KMS-11 (cell line): ENCODE measurements at regions not wholly inside any gene's neighbourhood (a gene's known extent, or its start where the extent isn't known, plus 50 kb on each side); places are given as distances from the start of the nearest gene placed in this dataset.
"Not testable (repeated sequence)": the region's sequence is repeated elsewhere in the genome, so short reads cannot be mapped to it uniquely, and the experiment has no call there.

Source experiments
- H2AFZ ChIP-seq: fragments of 200-600 bp; sonication (generic); 2 replicates; pipeline ENCODE4 v1.6.1; 2016; ENCODE audit warnings: antibody characterized with exemption, mixed run types, low read depth
- H3K27ac ChIP-seq: fragments of 200-600 bp; sonication (generic); 2 replicates; pipeline ENCODE4 v1.6.1; 2016; ENCODE audit warnings: mild to moderate bottlenecking, mixed run types
- H3K27me3 ChIP-seq: fragments of 200-600 bp; sonication (generic); 2 replicates; pipeline ENCODE4 v1.6.1; 2017; ENCODE audit warnings: mild to moderate bottlenecking, low read depth, mixed run types, moderate library complexity; ENCODE audit not compliant: insufficient read depth
- H3K36me3 ChIP-seq: fragments of 200-600 bp; sonication (generic); 2 replicates; pipeline ENCODE4 v1.6.1; 2017; ENCODE audit warnings: mild to moderate bottlenecking, mixed run types; ENCODE audit not compliant: insufficient read depth
- H3K4me1 ChIP-seq: fragments of 200-600 bp; sonication (generic); 2 replicates; pipeline ENCODE4 v1.6.1; 2016; ENCODE audit warnings: mild to moderate bottlenecking, low read depth, mixed run types; ENCODE audit not compliant: poor library complexity, severe bottlenecking
- H3K4me2 ChIP-seq: fragments of 200-600 bp; sonication (generic); 2 replicates; pipeline ENCODE4 v1.7.0; 2016; ENCODE audit warnings: mild to moderate bottlenecking, mixed run types
- H3K4me3 ChIP-seq: fragments of 200-600 bp; sonication (generic); IDR thresholded peaks from 2 replicates; pipeline ENCODE4 v1.6.1; 2017; ENCODE audit warnings: low read depth, low read length, mixed read lengths; ENCODE audit not compliant: insufficient read depth
- H3K79me2 ChIP-seq: fragments of 200-600 bp; sonication (generic); 2 replicates; pipeline ENCODE4 v1.6.1; 2016; ENCODE audit warnings: low read depth, mixed run types; ENCODE audit not compliant: insufficient read depth
- H3K9ac ChIP-seq: fragments of 200-600 bp; sonication (generic); 2 replicates; pipeline ENCODE4 v1.6.1; 2016; ENCODE audit warnings: mild to moderate bottlenecking, mixed run types
- H4K20me1 ChIP-seq: fragments of 200-600 bp; sonication (generic); 2 replicates; pipeline ENCODE4 v1.6.1; 2016; ENCODE audit warnings: mild to moderate bottlenecking, mixed run types; ENCODE audit not compliant: insufficient read depth
- CTCF ChIP-seq: fragments of 200-600 bp; sonication (generic); conservative IDR thresholded peaks from 2 replicates; pipeline ENCODE4 v1.6.1; 2017; ENCODE audit warnings: low read depth, mild to moderate bottlenecking, antibody characterized with exemption, low read length, moderate library complexity, mixed read lengths

- no peaks in the 10 kb centered on the region for H3K36me3 ChIP-seq
- no peaks in the 10 kb centered on the region for H3K4me1 ChIP-seq
- no peak overlapping the region for H2AFZ ChIP-seq
- no peaks in the 10 kb centered on the region for H4K20me1 ChIP-seq
- H3K79me2 ChIP-seq: no peaks in the 10 kb centered on the region
- H3K4me2 ChIP-seq: no peak overlapping the region
- no peak overlapping the region for H3K4me3 ChIP-seq
- no peak for TF ChIP-seq CTCF
- H3K27me3 ChIP-seq: no peaks in the 10 kb centered on the region
- H3K27ac ChIP-seq: no peak overlapping the region
- no peak overlapping the region for H3K9ac ChIP-seq
Measured at GRCh38 chr5:138677782-138678181, 75.4 kb upstream of the CTNNA1 start.

DNA sequence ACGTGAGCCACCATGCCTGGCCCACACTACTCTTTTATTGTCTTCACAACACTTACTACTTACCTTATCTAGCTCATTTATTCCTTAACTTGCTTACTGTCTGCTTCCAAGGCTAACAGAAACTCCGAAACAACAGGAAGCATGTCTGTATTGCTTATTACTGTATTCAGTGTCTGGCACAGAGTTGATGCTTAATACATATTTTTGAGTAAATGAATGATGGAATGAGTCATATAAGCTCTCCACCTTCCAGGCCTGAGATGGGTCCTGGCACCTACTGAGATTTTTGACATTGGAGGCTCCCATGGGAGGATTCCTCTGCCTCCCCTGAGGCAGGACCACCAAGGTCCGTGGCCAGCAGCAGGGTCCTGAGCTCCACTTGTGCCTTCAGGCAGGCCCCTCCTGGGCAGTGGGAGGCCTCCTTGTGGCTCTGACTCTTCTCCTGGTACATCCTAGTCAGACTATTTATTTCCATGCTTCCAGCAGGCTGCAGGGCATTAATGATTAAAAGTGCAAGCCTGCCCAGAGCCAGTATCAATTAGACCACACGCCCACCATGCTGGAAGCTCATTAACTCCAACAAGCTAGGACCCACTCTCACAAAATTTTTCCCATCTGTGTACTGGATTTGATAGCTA, 76.5 kb upstream of the CTNNA1 start:
- H3K4me3 ChIP-seq: no peak overlapping the region
- no peaks in the 10 kb centered on the region for H3K4me1 ChIP-seq
- no peak overlapping the region for H3K9ac ChIP-seq
- no peaks in the 10 kb centered on the region for H3K36me3 ChIP-seq
- no peak overlapping the region for H2AFZ ChIP-seq
- H3K4me2 ChIP-seq: no peak overlapping the region
- no peaks in the 10 kb centered on the region for H3K27me3 ChIP-seq
- TF ChIP-seq CTCF: no peak
- no peaks in the 10 kb centered on the region for H4K20me1 ChIP-seq
- H3K27ac ChIP-seq: no peak overlapping the region
- H3K79me2 ChIP-seq: no peaks in the 10 kb centered on the region

DNA sequence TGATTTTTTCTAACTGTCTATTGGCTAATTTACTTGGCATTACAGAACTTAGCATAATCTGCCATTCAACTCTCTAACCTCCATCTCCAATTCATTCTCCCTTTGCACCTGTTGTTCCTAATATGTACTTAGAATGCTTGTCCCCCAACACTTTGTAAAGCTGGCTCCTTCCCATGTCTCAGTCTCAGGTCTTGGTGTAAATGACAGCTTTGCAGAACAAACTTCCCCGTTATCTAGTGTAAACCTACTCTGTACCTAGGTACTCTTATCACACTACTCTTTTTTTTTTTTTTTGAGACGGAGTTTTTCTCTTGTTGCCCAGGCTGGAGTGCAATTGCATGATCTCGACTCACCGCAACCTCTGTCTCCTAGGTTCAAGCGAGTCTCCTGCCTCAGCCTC, 77.2 kb upstream of the CTNNA1 start:
- Histone ChIP-seq H3K36me3 (no peaks in the 10 kb centered on the region), H3K4me2 (no peak overlapping the region), H3K9ac (no peak overlapping the region), H3K79me2 (no peaks in the 10 kb centered on the region), H3K27me3 (no peaks in the 10 kb centered on the region), H3K27ac (no peak overlapping the region), H3K4me1 (no peaks in the 10 kb centered on the region), H3K4me3 (no peak overlapping the region), H4K20me1 (no peaks in the 10 kb centered on the region), H2AFZ (no peak overlapping the region)
- no peak for TF ChIP-seq CTCF

DNA sequence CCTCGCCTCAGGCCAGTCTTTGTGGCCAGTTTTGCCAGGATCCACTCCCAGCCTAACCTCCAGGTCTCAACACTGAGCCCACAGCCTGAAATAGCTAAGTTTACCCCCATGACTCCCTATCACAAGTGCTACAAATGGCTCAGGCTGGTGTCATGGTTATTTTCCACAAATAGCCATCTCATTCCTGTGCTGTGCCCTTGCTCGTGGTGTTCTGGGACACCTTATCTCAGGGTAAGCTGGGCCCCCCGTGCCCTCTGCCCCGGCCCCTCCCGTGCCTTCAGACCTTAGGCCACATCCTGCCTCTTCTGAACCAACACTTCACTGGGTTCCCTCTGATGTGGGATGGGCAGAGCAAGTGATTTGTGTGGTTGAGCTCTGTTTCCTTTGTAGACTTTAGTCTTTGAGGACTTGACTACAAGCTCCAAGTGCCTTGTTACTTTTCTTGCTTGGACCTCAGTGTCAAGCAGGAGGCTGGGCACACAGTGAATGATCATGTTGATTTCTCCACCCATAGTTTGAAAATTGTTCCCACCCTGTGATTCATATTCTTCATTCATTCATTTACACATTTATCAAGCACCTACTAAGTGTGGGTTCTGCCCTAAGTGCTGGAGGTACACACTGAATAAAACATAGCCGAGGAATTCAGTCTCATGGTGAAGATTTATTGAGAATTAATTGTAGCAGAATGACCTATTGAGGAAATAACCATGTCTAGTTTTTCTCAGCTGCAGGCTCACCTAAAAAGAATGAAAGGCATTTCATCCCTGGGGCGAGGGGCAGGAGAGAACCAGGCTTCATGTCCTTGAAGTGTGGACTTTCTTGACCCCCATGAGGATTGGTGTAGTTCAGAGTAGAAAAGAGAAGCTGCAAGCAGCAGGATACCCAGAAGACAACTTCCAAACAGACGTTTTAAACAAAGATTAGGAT, 84.5 kb upstream of the CTNNA1 start:
- Histone ChIP-seq H3K4me1 (no peaks in the 10 kb centered on the region), H3K79me2 (no peaks in the 10 kb centered on the region), H3K27ac (no peak overlapping the region), H3K27me3 (no peaks in the 10 kb centered on the region), H3K4me2 (no peak overlapping the region), H3K36me3 (no peaks in the 10 kb centered on the region), H3K4me3 (no peak overlapping the region), H3K9ac (no peak overlapping the region), H4K20me1 (no peaks in the 10 kb centered on the region), H2AFZ (no peak overlapping the region)
- TF ChIP-seq CTCF: no peak

DNA sequence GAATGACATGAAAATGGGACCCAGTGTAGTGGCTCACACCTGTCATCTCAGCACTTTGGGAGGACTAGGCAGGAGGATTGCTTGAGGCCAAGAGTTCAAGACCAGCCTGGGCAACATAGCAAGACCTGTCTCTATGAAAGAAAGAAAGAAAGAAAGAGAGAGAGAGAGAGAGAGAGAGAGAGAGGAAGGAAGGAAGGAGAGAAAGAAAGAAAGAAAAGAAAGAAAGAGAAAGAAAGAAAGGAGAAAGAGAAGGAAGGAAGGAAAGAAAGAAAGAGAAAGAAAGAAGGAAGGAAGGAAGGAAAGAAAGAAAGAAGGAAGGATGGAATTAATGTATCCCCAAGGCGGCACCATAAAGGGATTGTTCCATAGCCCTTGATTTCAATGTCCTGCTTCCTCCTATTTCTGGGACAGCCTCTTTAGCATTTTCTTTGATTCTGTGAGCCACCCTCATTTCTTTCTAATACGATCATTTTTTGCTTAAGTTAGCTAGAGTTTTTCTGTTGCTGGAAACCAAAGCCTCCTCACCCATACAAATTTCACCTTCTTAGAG, 85.4 kb upstream of the CTNNA1 start:
- not testable (repeated sequence) for H4K20me1 ChIP-seq, H3K27ac ChIP-seq, H3K27me3 ChIP-seq, H3K4me3 ChIP-seq, H3K4me2 ChIP-seq, H3K79me2 ChIP-seq, H3K4me1 ChIP-seq, H3K9ac ChIP-seq, H3K36me3 ChIP-seq, H2AFZ ChIP-seq
